K562 (cell line): ENCODE measurements at regions not wholly inside any gene's neighbourhood (a gene's known extent, or its start where the extent isn't known, plus 50 kb on each side); places are given as distances from the start of the nearest gene placed in this dataset.

ENCODE experiments used
- ATAC-seq: fragments of 200-7000 bp; cut with Tn5 transposase; 3 replicates; pipeline ENCODE4 v1.9.1; 2020; ENCODE audit warnings: moderate library complexity
- BruUV-seq: library from RNA; stranded (reverse); fragments of 400-500 nt; replicated peaks from 2 replicates; lab custom pipeline; 2021; lab: Mats Ljungman, UMichigan
- CTCF ChIA-PET: fragments of 300-600 bp; formaldehyde crosslinking; extraction: SDS; loops from one replicate; lab custom pipeline; 2021; ENCODE audit warnings: low intra/inter-chr PET ratio; lab: Yijun Ruan, JAX
- POLR2A ChIA-PET: fragments of 300-600, 350-650 bp; sonication (Branson Sonifier 250); formaldehyde crosslinking; extraction: SDS; loops from one replicate; lab custom pipeline; 2021; ENCODE audit warnings: antibody characterized with exemption, inconsistent platforms; lab: Yijun Ruan, JAX
- DNase-seq, 4 experiments: peaks; one replicate each; pipeline versions ENCODE4 v3.0.0 to v3.0.0-alpha.2; 2011 to 2018; ENCODE audit warnings: low spot score in 3 of 4, mixed read lengths in 3 of 4; ENCODE audit errors: extremely low read depth in 1 of 4
- FAIRE-seq: peaks from 2 replicates; lab custom pipeline; 2011; peaks lifted over from hg19 to GRCh38; lab: Jason Lieb, UNC
- H2AFZ ChIP-seq: 2 replicates; pipeline ENCODE4 v1.6.0; 2011; ENCODE audit warnings: low read depth, low read length, control low read depth, inconsistent platforms
- H3K27ac ChIP-seq: fragments of 200-600 bp; 3 replicates; pipeline ENCODE4 v1.8.0; 2011; ENCODE audit warnings: low read depth, mild to moderate bottlenecking, control low read depth, inconsistent platforms, low read length, moderate library complexity, mixed read lengths; ENCODE audit errors: extremely low read depth
- H3K27me3 ChIP-seq, 2 experiments: fragments of 300-600 bp in 1 of 2; 2 replicates in 1 of 2; 3 replicates in 1 of 2; pipeline versions ENCODE4 v1.6.0 to v1.8.0; 2011; ENCODE audit warnings: inconsistent platforms in 2 of 2, low read length in 2 of 2, mild to moderate bottlenecking in 1 of 2, mixed read lengths in 1 of 2, moderate library complexity in 1 of 2; ENCODE audit not compliant: control insufficient read depth in 2 of 2, insufficient read depth in 2 of 2
- H3K36me3 ChIP-seq: fragments of 300-600 bp; 3 replicates; pipeline ENCODE4 v1.8.0; 2011; ENCODE audit warnings: mild to moderate bottlenecking, low read length, inconsistent platforms; ENCODE audit not compliant: control insufficient read depth, insufficient read depth
- H3K4me1 ChIP-seq, 2 experiments: fragments of 200-600 bp in 1 of 2; replicated peaks in 1 of 2; 2 replicates in 1 of 2; 3 replicates in 1 of 2; pipeline versions ENCODE4 v1.5.1 to v1.8.0; 2011; ENCODE audit warnings: inconsistent platforms in 2 of 2, low read length in 2 of 2, mild to moderate bottlenecking in 1 of 2, mixed read lengths in 1 of 2, moderate library complexity in 1 of 2; ENCODE audit not compliant: control insufficient read depth in 2 of 2, insufficient read depth in 2 of 2
- H3K4me2 ChIP-seq: 2 replicates; pipeline ENCODE4 v1.6.1; 2011; ENCODE audit warnings: low read length, control low read depth, inconsistent platforms, mixed read lengths; ENCODE audit not compliant: insufficient read depth
- H3K4me3 ChIP-seq: fragments of 200-600 bp; sonication (generic), shearing (Covaris generic); 2 replicates; pipeline ENCODE4 v1.5.1; 2016; ENCODE audit warnings: control low read depth, inconsistent platforms
- H3K79me2 ChIP-seq: fragments of 200-600 bp; 3 replicates; pipeline ENCODE4 v1.8.0; 2011; ENCODE audit warnings: low read length, inconsistent platforms; ENCODE audit not compliant: control insufficient read depth, insufficient read depth
- H3K9ac ChIP-seq, 2 experiments: 2 replicates each; pipeline versions ENCODE4 v1.6.0 to v1.6.1; 2011; ENCODE audit warnings: low read depth in 2 of 2, low read length in 2 of 2, control low read depth in 1 of 2, inconsistent platforms in 1 of 2, mild to moderate bottlenecking in 1 of 2, mixed read lengths in 1 of 2; ENCODE audit not compliant: insufficient read depth in 1 of 2
- H3K9me1 ChIP-seq: one replicate; pipeline ENCODE4 v1.6.0; 2011; ENCODE audit warnings: inconsistent platforms, mild to moderate bottlenecking, low read length, moderate library complexity; ENCODE audit not compliant: control insufficient read depth, insufficient read depth
- H3K9me3 ChIP-seq: replicated peaks from 2 replicates; pipeline ENCODE4 v1.5.1; 2011; ENCODE audit warnings: low read depth, low read length, inconsistent platforms; ENCODE audit not compliant: control insufficient read depth, insufficient read depth
- H4K20me1 ChIP-seq: replicated peaks from 2 replicates; pipeline ENCODE4 v1.6.1; 2011; ENCODE audit warnings: low read length, inconsistent platforms, mixed read lengths; ENCODE audit not compliant: control insufficient read depth, insufficient read depth
- CCAR2 ChIP-seq: fragments of 200-400 bp; formaldehyde crosslinking; IDR thresholded peaks from 2 replicates; pipeline ENCODE4 v1.6.1; 2017; ENCODE audit warnings: mild to moderate bottlenecking, low read depth, low read length
- CEBPG ChIP-seq, 3 experiments: fragments of 200-800 bp in 1 of 3; sonication (Bioruptor generic) in 1 of 3; sonication (generic) in 1 of 3; formaldehyde crosslinking in 1 of 3; IDR thresholded peaks in 2 of 3; conservative IDR thresholded peaks in 1 of 3; 2 replicates each; pipeline versions ENCODE4 v1.6.1 to v1.8.0; 2016 to 2022; ENCODE audit warnings: missing compliant biosample characterization in 2 of 3, missing genetic modification characterization in 2 of 3, mild to moderate bottlenecking in 1 of 3, missing genetic modification reagents in 1 of 3
- KLF16 ChIP-seq: IDR thresholded peaks from 2 replicates; pipeline ENCODE4 v1.6.1; 2016; ENCODE audit warnings: antibody characterized with exemption
- NFXL1 ChIP-seq: fragments of 450-650 bp; formaldehyde crosslinking; IDR thresholded peaks from 2 replicates; pipeline ENCODE4 v1.4.0; 2021; ENCODE audit warnings: mild to moderate bottlenecking
- SMAD4 ChIP-seq: fragments of 250-450 bp; sonication (Bioruptor Pico); conservative IDR thresholded peaks from 2 replicates; pipeline ENCODE4 v1.8.0; 2021; ENCODE audit warnings: inconsistent platforms, mild to moderate bottlenecking, moderate library complexity
- ZC3H11A ChIP-seq: IDR thresholded peaks from 2 replicates; pipeline ENCODE4 v1.6.1; 2012; ENCODE audit warnings: low read depth, low read length, improper control_type of control experiment
- ZNF12 ChIP-seq: sonication (generic); formaldehyde crosslinking; IDR thresholded peaks from 2 replicates; pipeline ENCODE4 v1.4.0; 2020; ENCODE audit warnings: mild to moderate bottlenecking, missing genetic modification reagents
- ZNF347 ChIP-seq: fragments of 450-650 bp; formaldehyde crosslinking; IDR thresholded peaks from 2 replicates; pipeline ENCODE4 v1.4.0; 2020; ENCODE audit warnings: low read depth, mild to moderate bottlenecking, moderate library complexity
- ZNF668 ChIP-seq: fragments of 250-450 bp; sonication (Bioruptor Pico); IDR thresholded peaks from 2 replicates; pipeline ENCODE4 v1.8.0; 2022; ENCODE audit warnings: mild to moderate bottlenecking, inconsistent platforms
- WGBS: fragments of 100-300 bp; shearing (Covaris generic); methylation state at CpG from one replicate; pipeline ENCODE4 v1.1.6; 2016; ENCODE audit warnings: low coverage, mixed read lengths; ENCODE audit not compliant: insufficient coverage; ENCODE audit errors: missing lambda C conversion rate; 5-methylcytosine and 5-hydroxymethylcytosine counted together
- in situ Hi-C: fragments of 300-500 bp; cut with MboI; formaldehyde crosslinking; loops from 4 replicates; pipeline ENCODE4 v1.15.0; 2018; ENCODE audit warnings: inconsistent platforms, mixed read lengths
- intact Hi-C: fragments of 100-400 bp; cut with micrococcal nuclease; formaldehyde crosslinking; loops from 2 replicates; pipeline ENCODE4 v1.14.2; 2022

- TF ChIP-seq ZNF668 (CRISPR knock-in tag) (no peak), SMAD4 (CRISPR knock-in tag) (no peak), ZC3H11A (no peak), ZNF347 (CRISPR knock-in tag) (no peak), NFXL1 (CRISPR knock-in tag) (no peak), CCAR2 (no peak), KLF16 (no peak)
- TF ChIP-seq, all 486 proteins: peak for 0
Observed at GRCh38 chr14:26851793-26852192, 254.0 kb upstream of the NOVA1 start (continued).

- no peak for TF ChIP-seq CEBPG (CRISPR knock-in tag; IDR thresholded peaks at IDR 0.05)
- TF ChIP-seq CEBPG (tag; conservative IDR thresholded peaks at IDR 0.05 in 1 of 2, IDR thresholded peaks at IDR 0.05 in 1 of 2): peak in 1 of 2 experiments; percentile 35; a peak in 1 of 4 replicates
- TF ChIP-seq ZNF12 (CRISPR knock-in tag): no peak
- Histone ChIP-seq H3K36me3 (no peaks in the 10 kb centered on the region), H3K9me1 (no peaks in the 10 kb centered on the region), H3K79me2 (no peaks in the 10 kb centered on the region; the same call in 2 of the 3 replicates), H2AFZ (no peak overlapping the region), H3K4me3 (no peak overlapping the region), H3K27ac (no peak overlapping the region), H3K9me3 (no peaks in the 10 kb centered on the region), H3K4me2 (no peak overlapping the region), H3K9ac (no peak overlapping the region), H3K27me3 (no peaks in the 10 kb centered on the region), H3K4me1 (no peaks in the 10 kb centered on the region; a peak in 1 of 5 replicates), H4K20me1 (no peaks in the 10 kb centered on the region)
- in situ Hi-C loops (no loop called here), intact Hi-C loops (no loop called here)
- 64% methylated on average over 7 of the region's 7 CpGs for WGBS
- FAIRE-seq (no peak), ATAC-seq (no peak), DNase-seq (no peak)
- ChIA-PET CTCF (no interaction called here), POLR2A (interaction anchor here (1.3 kb wide), 1 partner anchor 10 kb away, joined by 3 read pairs; no protein-coding TSS in a partner anchor)
- no TSS peak for BruUV-seq
Observed at GRCh38 chr14:26855077-26855753, 257.4 kb upstream of the NOVA1 start.
